OCI-LY1 (cell line): ENCODE measurements at regions not wholly inside any gene's neighbourhood (a gene's known extent, or its start where the extent isn't known, plus 50 kb on each side); places are given as distances from the start of the nearest gene placed in this dataset.

Experiments used
- EZH2 ChIP-seq: fragments of 200-600 bp; sonication (generic), shearing (Covaris generic); IDR thresholded peaks from 2 replicates; pipeline ENCODE4 v1.8.0; 2017; ENCODE audit warnings: borderline replicate concordance, mixed run types, mild to moderate bottlenecking, antibody characterized with exemption, low read length, moderate library complexity, mixed read lengths
- TF ChIP-seq, protein P1 (sequence below): fragments of 200-600 bp; sonication (generic), shearing (Covaris generic); IDR thresholded peaks from 2 replicates; pipeline ENCODE4 v1.5.1; 2017; ENCODE audit warnings: mild to moderate bottlenecking, antibody characterized with exemption, low read length, moderate library complexity, mixed read lengths

DNA sequence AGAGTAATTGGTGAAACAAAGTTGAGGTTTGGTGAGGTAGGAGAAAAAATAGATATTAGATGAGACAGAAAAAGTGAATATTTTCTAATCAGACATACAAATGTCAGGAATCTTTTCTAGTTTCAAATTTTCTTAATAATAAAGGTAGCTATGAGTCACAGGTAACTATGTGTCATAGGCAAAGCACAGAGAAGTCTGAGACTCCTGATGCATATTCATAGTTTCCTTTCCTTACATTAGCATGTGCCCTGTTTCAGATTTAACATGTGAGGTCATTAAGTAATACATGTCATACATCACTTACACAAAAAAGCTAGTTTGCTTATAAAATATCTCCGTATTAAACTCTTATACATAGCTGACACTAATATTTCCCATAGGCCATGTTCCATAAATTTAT lies 1141.3 kb upstream of the PCDH20 start:
- TF ChIP-seq, protein P1, sequence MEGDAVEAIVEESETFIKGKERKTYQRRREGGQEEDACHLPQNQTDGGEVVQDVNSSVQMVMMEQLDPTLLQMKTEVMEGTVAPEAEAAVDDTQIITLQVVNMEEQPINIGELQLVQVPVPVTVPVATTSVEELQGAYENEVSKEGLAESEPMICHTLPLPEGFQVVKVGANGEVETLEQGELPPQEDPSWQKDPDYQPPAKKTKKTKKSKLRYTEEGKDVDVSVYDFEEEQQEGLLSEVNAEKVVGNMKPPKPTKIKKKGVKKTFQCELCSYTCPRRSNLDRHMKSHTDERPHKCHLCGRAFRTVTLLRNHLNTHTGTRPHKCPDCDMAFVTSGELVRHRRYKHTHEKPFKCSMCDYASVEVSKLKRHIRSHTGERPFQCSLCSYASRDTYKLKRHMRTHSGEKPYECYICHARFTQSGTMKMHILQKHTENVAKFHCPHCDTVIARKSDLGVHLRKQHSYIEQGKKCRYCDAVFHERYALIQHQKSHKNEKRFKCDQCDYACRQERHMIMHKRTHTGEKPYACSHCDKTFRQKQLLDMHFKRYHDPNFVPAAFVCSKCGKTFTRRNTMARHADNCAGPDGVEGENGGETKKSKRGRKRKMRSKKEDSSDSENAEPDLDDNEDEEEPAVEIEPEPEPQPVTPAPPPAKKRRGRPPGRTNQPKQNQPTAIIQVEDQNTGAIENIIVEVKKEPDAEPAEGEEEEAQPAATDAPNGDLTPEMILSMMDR = no peak
- TF ChIP-seq EZH2 = no peak
